Glutamatergic neuron (in vitro differentiated cells): ENCODE measurements at regions not wholly inside any gene's neighbourhood (a gene's known extent, or its start where the extent isn't known, plus 50 kb on each side); places are given as distances from the start of the nearest gene placed in this dataset.

ENCODE experiments used
- DNase-seq: peaks from one replicate; pipeline ENCODE4 v3.0.0; 2022
- H3K27ac Mint-ChIP-seq: one replicate; pipeline ENCODE4 v1.8.0; 2020; ENCODE audit warnings: mild to moderate bottlenecking, mixed read lengths, inconsistent platforms; ENCODE audit not compliant: unreplicated experiment
- H3K27me3 Mint-ChIP-seq: one replicate; pipeline ENCODE4 v1.8.0; 2020; ENCODE audit warnings: mild to moderate bottlenecking, moderate library complexity, mixed read lengths, inconsistent platforms; ENCODE audit not compliant: unreplicated experiment
- H3K36me3 Mint-ChIP-seq: one replicate; pipeline ENCODE4 v1.8.0; 2020; ENCODE audit warnings: mild to moderate bottlenecking, mixed read lengths, inconsistent platforms; ENCODE audit not compliant: unreplicated experiment
- H3K4me1 Mint-ChIP-seq: one replicate; pipeline ENCODE4 v1.8.0; 2020; ENCODE audit warnings: mild to moderate bottlenecking, low read depth, mixed read lengths, inconsistent platforms; ENCODE audit not compliant: unreplicated experiment
- H3K4me3 Mint-ChIP-seq: one replicate; pipeline ENCODE4 v1.8.0; 2020; ENCODE audit warnings: mild to moderate bottlenecking, mixed read lengths, inconsistent platforms; ENCODE audit not compliant: unreplicated experiment
- H3K9me3 Mint-ChIP-seq: one replicate; pipeline ENCODE4 v1.8.0; 2020; ENCODE audit warnings: mild to moderate bottlenecking, moderate library complexity, mixed read lengths, inconsistent platforms; ENCODE audit not compliant: unreplicated experiment
- CTCF ChIP-seq: fragments of 200-600 bp; sonication (generic); IDR thresholded peaks from one replicate; pipeline ENCODE4 v1.5.0; 2021; ENCODE audit not compliant: partially characterized antibody, unreplicated experiment

GRCh38 chr5:131081913-131082488, 83.1 kb downstream of the HINT1 start:
- Mint-ChIP-seq H3K9me3 (peaks cover 1% of the 10 kb centered on the region), H3K4me1 (no peaks in the 10 kb centered on the region), H3K4me3 (no peak overlapping the region), H3K36me3 (no peaks in the 10 kb centered on the region), H3K27ac (no peak overlapping the region), H3K27me3 (no peaks in the 10 kb centered on the region)
- TF ChIP-seq CTCF, result no peak
- no peak for DNase-seq

- Mint-ChIP-seq H3K4me1 (no peaks in the 10 kb centered on the region), H3K27ac (no peak overlapping the region)
These were observed 83.7 kb downstream of the HINT1 start for GRCh38 chr5:131081374-131081773.

GRCh38 chr5:131079232-131079631, 85.8 kb downstream of the HINT1 start:
- H3K4me1 Mint-ChIP-seq, result no peaks in the 10 kb centered on the region
- DNase-seq, result no peak
- no peaks in the 10 kb centered on the region for H3K36me3 Mint-ChIP-seq
- no peak overlapping the region for H3K27ac Mint-ChIP-seq
- H3K4me3 Mint-ChIP-seq, result no peak overlapping the region
- no peak for TF ChIP-seq CTCF
- H3K27me3 Mint-ChIP-seq, result no peaks in the 10 kb centered on the region
- no peaks in the 10 kb centered on the region for H3K9me3 Mint-ChIP-seq

More at GRCh38 chr5:131081374-131081773, 83.7 kb downstream of the HINT1 start:
- Mint-ChIP-seq H3K4me3 (no peak overlapping the region), H3K27me3 (no peaks in the 10 kb centered on the region), H3K9me3 (no peaks in the 10 kb centered on the region), H3K36me3 (no peaks in the 10 kb centered on the region)
- TF ChIP-seq CTCF, result no peak
- DNase-seq, result no peak

- no peak for TF ChIP-seq CTCF
- no peak for DNase-seq
- Mint-ChIP-seq H3K9me3 (no peaks in the 10 kb centered on the region), H3K27ac (no peak overlapping the region), H3K4me3 (no peak overlapping the region), H3K4me1 (peaks cover 4% of the 10 kb centered on the region), H3K36me3 (peaks cover 6% of the 10 kb centered on the region), H3K27me3 (no peaks in the 10 kb centered on the region)
These were observed 96.0 kb downstream of the HINT1 start for GRCh38 chr5:131068893-131069643.

GRCh38 chr5:131068076-131068475, 97.0 kb downstream of the HINT1 start:
- no peaks in the 10 kb centered on the region for H3K27me3 Mint-ChIP-seq
- TF ChIP-seq CTCF, result no peak
- H3K27ac Mint-ChIP-seq, result no peak overlapping the region
- DNase-seq, result no peak
- H3K4me1 Mint-ChIP-seq, result peaks cover 4% of the 10 kb centered on the region
- H3K4me3 Mint-ChIP-seq, result no peak overlapping the region
- H3K9me3 Mint-ChIP-seq, result no peaks in the 10 kb centered on the region
- H3K36me3 Mint-ChIP-seq, result peaks cover 6% of the 10 kb centered on the region
